SK-N-DZ (cell line): ENCODE measurements at regions not wholly inside any gene's neighbourhood (a gene's known extent, or its start where the extent isn't known, plus 50 kb on each side); places are given as distances from the start of the nearest gene placed in this dataset.
"Not testable (repeated sequence)": the region's sequence is repeated elsewhere in the genome, so short reads cannot be mapped to it uniquely, and the experiment has no call there.

Experiments
- DNase-seq: peaks from one replicate; pipeline ENCODE4 v3.0.0-alpha.2; 2015; ENCODE audit warnings: low spot score

- DNase-seq = no peak
Measured at GRCh38 chr10:105559333-105560097, 918.4 kb downstream of the SORCS3 start.

DNA sequence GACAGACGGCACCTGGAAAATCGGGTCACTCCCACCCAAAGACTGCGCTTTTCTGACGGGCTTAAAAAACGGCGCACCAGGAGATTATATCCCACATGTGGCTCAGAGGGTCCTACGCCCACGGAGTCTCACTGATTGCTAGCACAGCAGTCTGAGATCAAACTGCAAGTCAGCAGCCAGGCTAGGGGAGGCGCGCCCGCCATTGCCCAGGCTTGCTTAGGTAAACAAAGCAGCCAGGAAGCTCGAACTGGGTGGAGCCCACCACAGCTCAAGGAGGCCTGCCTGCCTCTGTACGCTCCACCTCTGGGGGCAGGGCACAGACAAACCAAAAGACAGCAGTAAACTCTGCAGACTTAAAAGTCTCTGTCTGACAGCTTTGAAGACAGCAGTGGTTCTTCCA lies 909.4 kb downstream of the SORCS3 start:
- DNase-seq = not testable (repeated sequence)

GRCh38 chr10:105549731-105550130 lies 908.6 kb downstream of the SORCS3 start:
- DNase-seq = no peak

GRCh38 chr10:105545101-105545500 lies 904.0 kb downstream of the SORCS3 start:
- no peak for DNase-seq

GRCh38 chr10:105540381-105540780 lies 899.3 kb downstream of the SORCS3 start:
- no peak for DNase-seq

- no peak for DNase-seq
Measured at GRCh38 chr10:105538874-105539273, 897.8 kb downstream of the SORCS3 start.

DNA sequence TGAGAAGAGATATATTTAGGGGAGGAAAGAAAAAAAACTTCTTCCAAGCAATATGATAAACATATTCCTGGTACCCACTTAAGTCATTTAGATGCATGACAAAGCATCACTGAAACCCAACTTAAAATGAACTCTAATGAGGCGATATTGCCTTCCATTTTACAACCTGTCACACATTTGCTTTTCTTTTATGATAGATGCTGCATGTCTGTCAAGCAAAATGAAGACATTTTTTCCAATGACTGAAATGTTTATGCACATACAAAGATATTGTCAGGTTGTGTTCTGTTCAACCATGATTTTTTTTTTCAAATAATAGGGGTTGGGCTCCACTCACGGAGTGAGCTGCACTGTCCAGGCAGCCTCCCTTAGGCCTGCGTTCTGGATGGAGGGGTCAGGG lies 894.4 kb downstream of the SORCS3 start:
- DNase-seq = no peak

GRCh38 chr10:105534086-105534485 lies 893.0 kb downstream of the SORCS3 start:
- DNase-seq = no peak

DNA sequence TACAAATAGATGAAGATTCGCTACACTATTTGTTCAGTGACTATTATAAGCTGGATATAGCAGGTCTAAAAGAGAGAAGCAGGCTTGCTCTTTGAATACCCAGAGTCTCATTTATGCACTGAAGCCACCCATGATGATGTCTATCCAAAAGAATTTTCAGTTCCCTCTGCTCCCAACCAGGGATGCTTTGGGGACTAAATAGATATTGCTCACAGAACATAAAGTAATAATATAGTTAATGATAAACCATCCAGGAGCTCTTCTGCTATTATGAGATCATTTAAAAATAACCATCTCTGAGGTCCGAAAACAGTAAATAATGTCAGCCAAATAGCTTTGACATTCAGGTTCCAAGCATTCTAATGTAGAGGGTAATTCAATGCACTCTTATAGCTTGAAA lies 875.4 kb downstream of the SORCS3 start:
- DNase-seq = no peak

DNA sequence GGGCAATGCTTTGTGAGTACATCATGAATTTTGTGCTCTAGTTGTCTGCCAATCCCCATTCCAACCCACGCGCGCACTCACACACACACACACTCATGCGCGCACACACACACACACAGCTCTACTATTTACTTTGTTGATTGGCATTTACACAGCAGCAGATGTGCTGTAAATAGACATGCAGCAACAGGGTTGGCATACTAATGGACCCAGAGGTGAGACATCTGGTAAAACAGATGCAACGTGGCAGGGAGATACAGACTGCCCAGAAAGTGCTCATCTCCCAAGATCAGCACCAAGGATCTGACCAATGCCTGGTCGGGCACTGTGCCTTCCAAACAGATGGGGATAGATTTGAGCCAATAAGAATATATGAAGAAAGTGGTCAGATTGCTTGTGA lies 873.0 kb downstream of the SORCS3 start:
- no peak for DNase-seq

DNA sequence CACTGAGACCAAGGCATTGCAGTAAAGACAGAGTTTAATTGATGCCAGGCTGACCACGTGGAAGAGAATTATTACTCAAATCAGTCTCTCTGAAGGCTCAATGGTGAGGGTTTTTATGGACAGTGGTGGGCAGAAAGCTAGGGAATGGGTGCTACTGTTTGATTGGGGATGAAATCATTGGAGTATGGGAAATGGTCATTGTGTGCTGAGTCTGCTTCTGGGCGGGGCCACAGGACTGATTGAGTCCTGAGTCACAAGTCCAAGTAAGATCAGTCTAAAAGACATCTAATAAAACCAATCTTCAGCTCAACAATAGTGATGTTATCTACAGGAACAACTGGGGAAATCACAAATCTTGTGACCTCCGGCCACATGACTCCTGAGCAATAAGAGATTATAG lies 868.4 kb downstream of the SORCS3 start:
- no peak for DNase-seq

GRCh38 chr10:105506262-105506661 lies 865.2 kb downstream of the SORCS3 start:
- no peak for DNase-seq

- DNase-seq = no peak
Measured at GRCh38 chr10:105503714-105504113, 862.6 kb downstream of the SORCS3 start.

- DNase-seq = no peak
Measured at GRCh38 chr10:105502058-105502457, 861.0 kb downstream of the SORCS3 start.

DNA sequence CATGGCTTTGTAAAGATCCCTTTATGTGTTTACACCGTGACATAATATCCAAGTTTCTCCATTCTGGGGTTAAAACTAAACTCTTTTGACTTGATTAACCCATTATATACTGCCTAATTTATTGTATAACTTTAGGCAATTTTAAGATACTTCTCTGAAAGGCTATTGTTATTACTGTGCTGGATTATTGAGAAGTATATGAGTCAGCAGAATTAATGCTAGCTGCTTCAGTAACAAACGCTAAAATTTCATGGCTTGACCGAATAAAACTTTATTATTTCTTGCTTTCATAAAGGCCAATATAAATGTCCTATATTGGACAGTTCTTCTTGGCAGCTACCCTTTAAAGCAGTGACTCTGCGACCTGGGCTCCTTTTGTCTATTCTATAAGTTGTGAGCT lies 853.9 kb downstream of the SORCS3 start:
- no peak for DNase-seq

DNA sequence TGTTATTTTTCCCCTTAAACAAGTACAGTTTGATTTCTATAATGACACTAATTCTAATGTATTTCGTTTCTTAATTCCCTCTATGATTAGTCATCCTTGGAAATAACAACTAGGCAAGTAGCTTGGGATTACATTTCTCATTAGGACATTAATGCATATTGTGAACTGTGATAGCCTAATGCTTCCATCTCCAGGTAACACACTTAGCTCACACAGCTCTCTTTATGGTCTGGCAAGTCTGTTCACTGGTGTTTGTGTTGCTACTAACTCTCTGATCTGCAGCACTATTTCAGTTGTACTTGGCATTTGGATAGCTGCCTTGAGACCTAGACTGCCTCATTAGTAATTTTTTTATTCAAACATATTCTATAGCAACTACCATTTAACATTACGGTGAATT lies 853.2 kb downstream of the SORCS3 start:
- no peak for DNase-seq

DNA sequence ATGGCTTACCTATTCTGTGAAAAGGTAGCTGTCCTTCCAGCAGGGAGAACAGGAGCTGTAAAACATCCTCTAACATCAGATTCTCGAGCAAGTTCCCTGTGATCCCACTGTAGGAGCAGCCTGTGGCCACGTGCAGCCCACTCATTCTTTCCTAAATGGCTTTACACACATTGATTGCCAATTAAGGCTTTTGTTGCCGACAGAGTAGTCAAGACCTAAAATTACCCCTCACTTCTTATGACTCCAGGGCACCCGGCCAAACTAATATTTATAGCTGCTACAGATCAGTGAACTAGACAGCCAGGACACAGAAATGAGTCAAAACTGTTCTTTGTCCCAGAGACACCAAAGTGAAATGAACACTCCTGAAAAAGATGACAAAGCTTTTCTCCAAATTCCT lies 832.1 kb downstream of the SORCS3 start:
- DNase-seq = no peak

GRCh38 chr10:105468759-105469158 lies 827.7 kb downstream of the SORCS3 start:
- DNase-seq = no peak

- no peak for DNase-seq
Measured at GRCh38 chr10:105466521-105466920, 825.4 kb downstream of the SORCS3 start.

DNA sequence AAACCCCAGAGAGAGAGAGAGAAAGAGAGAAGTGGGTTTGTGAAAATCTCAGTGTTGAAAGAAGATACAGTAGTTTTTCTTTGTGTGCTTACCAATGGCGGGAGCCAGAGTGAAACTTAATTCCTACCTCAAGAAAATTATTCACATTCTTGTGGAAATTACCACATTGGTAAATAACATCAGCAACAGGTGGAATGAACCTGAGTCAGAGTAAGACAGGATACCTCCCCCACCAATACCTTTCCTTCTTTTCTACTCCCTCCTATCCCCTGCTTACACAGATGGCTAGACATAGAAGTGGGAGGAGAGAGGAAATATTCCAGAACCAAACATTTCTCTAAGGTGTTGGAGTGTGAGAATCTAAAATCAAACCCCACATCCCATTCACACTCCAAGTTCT lies 793.9 kb downstream of the SORCS3 start:
- no peak for DNase-seq

GRCh38 chr10:105413997-105414396 lies 772.9 kb downstream of the SORCS3 start:
- DNase-seq = no peak

GRCh38 chr10:105409370-105409769 lies 768.3 kb downstream of the SORCS3 start:
- DNase-seq = no peak

GRCh38 chr10:105406488-105406887 lies 765.4 kb downstream of the SORCS3 start:
- DNase-seq = no peak

DNA sequence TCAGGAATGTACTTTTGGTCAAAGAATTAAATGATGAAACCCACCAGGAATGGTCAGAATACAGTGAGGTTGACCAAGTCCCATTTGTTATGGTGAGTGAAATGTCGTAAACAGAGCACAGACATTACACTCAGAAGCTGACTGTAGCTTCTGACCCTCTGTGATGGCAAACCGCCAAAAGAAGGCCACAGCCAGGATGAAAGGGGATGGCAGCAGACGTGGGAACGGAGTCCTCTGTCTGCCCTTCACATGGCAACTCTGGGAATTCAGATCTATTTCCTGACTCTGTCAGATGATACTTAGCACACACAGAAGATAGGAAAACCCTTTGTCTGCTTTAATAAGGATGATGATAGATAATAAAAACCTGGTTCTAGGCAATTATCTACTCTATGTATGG lies 757.1 kb downstream of the SORCS3 start:
- no peak for DNase-seq
